ENCODE measurements at regions not wholly inside any gene's neighbourhood (a gene's known extent, or its start where the extent isn't known, plus 50 kb on each side); places are given as distances from the start of the nearest gene placed in this dataset.

- no peak for TF ChIP-seq POLR2AphosphoS5 (IDR thresholded peaks at IDR 0.05; ENCODE audit: low read depth, low read length)
- FAIRE-seq: no peak
- no peak for DNase-seq (ENCODE audit: insufficient read length)
These were observed 50.7 kb upstream of the SLC22A11 start for GRCh38 chr11:64504999-64505398.

Data from GM12892 (cell line).